GM12874 (cell line): ENCODE measurements at regions not wholly inside any gene's neighbourhood (a gene's known extent, or its start where the extent isn't known, plus 50 kb on each side); places are given as distances from the start of the nearest gene placed in this dataset.

Source experiments
- TF ChIP-seq, protein P1 (sequence below): IDR thresholded peaks from 2 replicates; pipeline ENCODE4 v1.5.1; 2011; ENCODE audit warnings: low read depth, mild to moderate bottlenecking, control low read depth, low read length, moderate library complexity; ENCODE audit not compliant: insufficient read depth

DNA sequence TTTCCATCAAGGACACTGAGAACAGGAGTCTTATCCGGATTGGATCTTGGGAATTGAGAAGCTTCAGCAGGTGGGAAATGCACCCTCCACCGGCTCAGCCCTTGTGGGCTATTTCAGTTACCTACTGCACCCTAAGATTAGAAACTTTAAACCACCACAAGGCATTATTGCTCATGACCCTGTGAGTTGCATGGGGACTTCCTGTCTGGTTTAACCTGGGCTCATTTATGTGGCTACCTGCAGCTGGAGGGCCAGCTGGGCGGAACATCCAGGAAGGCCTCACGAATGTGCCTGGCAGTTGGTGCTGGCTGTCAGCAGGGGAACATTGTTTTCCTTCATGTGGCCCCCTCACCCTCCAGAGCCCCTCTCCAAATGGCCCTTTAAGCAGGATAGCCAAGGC lies 164.1 kb downstream of the DEFB131A start:
- TF ChIP-seq, protein P1, sequence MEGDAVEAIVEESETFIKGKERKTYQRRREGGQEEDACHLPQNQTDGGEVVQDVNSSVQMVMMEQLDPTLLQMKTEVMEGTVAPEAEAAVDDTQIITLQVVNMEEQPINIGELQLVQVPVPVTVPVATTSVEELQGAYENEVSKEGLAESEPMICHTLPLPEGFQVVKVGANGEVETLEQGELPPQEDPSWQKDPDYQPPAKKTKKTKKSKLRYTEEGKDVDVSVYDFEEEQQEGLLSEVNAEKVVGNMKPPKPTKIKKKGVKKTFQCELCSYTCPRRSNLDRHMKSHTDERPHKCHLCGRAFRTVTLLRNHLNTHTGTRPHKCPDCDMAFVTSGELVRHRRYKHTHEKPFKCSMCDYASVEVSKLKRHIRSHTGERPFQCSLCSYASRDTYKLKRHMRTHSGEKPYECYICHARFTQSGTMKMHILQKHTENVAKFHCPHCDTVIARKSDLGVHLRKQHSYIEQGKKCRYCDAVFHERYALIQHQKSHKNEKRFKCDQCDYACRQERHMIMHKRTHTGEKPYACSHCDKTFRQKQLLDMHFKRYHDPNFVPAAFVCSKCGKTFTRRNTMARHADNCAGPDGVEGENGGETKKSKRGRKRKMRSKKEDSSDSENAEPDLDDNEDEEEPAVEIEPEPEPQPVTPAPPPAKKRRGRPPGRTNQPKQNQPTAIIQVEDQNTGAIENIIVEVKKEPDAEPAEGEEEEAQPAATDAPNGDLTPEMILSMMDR, result no peak

DNA sequence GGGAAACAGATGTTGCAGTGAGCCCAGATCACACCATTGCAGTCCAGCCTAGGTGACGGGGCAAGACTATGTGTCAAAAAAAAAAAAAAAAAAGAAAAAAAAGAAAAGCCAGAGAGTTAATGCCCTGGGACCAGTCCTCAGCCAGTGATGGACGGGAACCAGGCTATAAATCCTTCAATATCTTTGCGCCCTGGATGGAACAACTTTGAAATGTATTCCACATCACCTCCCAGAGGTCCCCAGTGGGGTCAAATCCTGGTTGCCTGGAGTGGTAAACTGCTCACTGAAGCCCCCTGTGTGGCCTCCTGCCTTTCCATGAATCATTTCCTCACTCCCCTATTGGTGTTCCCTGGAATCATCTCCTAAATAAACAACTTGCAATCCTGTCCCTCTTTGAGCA lies 166.9 kb downstream of the DEFB131A start:
- TF ChIP-seq, protein P1, result no peak

DNA sequence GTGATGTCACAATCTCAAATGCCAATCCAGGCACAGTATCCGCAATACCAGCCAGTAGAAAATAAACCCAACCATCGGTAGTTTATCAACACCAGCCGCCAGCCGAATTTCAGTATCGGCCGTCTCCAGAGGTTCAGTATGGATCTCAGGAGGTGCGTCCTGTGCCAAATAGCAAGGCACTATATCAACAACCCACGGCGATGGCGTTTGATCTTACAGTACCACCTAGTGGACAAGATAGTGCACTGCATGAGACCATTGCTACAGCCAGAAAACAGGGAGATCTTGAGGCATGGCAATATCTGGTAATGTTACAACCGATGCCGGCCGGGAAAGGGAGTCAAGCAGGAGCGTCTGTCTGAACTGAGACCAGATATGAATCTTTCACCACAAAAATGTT lies 121.8 kb upstream of the DRD5 start:
- TF ChIP-seq, protein P1, result peak; percentile 37; the same call in 1 of the 2 replicates

DNA sequence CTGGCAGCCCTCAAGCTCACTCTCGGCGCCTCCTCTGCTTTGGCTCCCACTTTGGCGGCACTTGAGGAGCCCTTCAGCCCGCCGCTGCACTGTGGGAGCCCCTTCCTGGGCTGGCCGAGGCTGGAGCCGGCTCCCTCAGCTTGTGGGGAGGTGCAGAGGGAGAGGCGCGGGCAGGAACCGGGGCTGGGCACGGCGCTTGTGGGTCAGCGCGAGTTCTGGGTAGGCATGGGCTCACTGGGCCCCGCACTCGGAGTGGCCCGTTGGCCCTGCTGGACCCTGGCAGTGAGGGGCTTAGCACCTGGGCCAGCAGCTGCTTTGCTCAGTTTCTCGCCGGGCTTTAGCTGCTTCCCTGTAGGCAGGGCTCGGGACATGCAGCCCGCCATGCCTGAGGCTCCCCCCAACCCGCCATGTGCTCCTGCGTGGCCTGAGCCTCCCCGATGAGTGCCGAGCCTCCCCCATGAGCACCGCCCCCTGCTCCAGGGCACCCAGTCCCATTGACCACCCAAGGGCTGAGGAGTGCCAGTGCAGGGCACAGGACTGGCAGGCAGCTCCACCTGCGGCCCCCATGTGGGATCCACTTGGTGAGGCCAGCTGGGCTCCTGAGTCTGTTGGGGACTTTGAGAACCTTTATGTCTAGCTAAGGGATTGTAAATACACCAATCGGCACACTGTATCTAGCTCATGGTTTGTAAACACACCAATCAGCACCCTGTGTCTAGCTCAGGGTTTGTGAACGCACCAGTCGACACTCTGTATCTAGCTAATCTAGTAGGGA lies 101.5 kb upstream of the DRD5 start:
- TF ChIP-seq, protein P1, result no peak

DNA sequence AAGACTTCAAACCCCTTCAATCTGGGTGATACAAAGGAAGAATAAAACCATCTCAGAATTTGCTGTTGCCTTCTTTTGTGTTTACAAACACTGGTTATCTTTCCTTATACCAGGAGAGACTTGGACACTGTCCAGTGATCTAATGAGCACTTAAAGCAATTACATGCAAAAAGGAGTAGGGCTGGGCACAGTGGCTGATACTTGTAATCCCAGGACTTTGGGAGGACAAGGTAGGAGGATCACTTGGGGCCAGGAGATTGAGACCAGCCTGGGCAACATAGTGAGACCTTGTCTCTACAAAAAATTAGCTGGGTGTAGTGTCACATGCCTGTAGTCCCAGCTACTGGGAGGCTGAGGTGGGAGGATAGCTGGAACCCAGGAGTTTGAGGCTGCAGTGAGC lies 95.7 kb upstream of the DRD5 start:
- TF ChIP-seq, protein P1, result no peak

DNA sequence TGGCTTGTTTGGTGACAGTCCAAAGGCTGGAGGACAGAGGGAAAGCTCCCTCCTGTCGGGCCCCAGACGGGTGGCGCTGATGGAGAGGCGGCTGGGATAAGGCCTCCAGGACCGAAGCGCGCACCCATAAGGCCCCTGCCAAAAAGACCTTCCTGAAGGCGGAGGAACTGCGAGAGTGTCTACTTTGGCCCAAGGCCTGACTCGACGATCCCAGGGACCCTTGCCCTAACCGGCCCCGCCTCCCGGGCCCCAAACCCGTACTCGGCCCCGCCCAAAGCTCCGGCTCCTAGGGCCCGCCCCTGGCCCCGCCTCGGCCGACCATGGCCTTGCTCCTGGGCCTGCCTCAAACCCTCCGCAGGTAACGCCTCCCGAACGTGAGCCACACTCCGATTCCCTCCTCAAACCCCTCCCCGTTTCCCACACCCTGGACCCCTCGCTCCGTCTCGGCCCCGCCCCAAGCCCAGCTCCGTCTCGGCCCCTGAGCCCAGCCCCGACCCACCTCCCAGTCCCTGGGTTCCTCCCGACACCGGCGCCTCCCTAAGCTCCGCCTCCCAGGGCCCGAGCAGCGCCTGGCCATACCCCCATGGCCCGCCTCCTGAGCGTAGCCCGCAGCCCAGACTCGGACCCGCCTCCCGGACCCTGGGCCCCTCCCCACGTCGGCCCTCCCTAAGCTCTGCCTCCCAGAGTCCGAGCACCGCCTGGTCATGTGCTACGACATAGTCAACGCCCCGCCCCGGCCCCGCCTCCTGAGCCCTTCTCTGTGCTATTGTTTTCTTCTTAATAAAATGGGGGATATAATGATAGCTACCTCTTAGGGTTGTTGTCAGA lies 90.0 kb upstream of the DRD5 start:
- TF ChIP-seq, protein P1, result no peak

DNA sequence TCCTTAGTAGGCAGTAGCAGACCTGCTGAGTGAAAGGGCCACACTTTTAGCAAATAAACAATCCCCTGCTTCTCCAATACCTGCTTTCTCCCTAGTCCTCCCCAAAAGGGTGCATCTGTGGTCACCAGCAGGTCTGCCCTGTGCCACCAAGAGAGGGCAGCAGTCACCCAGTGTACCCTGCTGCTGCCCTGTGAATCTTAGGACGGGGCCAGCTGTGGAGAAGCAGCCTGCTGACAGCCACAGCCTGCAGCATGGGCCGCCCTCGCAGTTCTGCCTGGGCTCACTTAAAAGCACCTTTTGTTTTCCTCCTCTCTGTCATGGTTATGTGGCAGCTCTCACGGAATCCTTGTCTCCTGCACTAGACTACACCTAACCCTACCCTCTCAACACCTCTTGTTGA lies 85.4 kb upstream of the DRD5 start:
- TF ChIP-seq, protein P1, result 0 out of 2 replicates have a peak, but pooled peaks have one; percentile 16
